ENCODE measurements at regions not wholly inside any gene's neighbourhood (a gene's known extent, or its start where the extent isn't known, plus 50 kb on each side); places are given as distances from the start of the nearest gene placed in this dataset.

DNA sequence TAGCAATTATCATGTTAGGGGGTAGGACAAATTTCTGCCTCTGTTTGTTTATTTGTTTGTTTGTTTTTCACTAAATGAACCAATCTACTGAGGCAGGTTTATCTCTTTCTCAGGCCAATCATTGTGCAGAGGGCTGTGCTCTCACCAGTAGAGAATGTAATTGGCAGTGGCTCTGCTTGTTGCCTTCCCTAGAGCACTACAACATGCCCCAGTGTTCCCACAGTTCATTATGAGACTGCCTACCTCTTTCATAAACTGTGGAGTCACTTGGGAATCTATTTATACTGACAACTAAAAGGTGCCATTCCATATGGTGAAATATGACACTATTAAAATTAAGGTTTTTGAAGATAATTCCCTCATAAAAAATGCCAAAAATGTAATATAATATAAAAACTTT lies 196.3 kb upstream of the ALCAM start:
- DNase-seq (ENCODE audit: low read depth), result no peak
- H3K4me3 ChIP-seq (ENCODE audit: low read length), result no peak overlapping the region
- TF ChIP-seq, protein P1, sequence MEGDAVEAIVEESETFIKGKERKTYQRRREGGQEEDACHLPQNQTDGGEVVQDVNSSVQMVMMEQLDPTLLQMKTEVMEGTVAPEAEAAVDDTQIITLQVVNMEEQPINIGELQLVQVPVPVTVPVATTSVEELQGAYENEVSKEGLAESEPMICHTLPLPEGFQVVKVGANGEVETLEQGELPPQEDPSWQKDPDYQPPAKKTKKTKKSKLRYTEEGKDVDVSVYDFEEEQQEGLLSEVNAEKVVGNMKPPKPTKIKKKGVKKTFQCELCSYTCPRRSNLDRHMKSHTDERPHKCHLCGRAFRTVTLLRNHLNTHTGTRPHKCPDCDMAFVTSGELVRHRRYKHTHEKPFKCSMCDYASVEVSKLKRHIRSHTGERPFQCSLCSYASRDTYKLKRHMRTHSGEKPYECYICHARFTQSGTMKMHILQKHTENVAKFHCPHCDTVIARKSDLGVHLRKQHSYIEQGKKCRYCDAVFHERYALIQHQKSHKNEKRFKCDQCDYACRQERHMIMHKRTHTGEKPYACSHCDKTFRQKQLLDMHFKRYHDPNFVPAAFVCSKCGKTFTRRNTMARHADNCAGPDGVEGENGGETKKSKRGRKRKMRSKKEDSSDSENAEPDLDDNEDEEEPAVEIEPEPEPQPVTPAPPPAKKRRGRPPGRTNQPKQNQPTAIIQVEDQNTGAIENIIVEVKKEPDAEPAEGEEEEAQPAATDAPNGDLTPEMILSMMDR (conservative IDR thresholded peaks at IDR 0.05; ENCODE audit: low read length), result no peak

- TF ChIP-seq, protein P1 (conservative IDR thresholded peaks at IDR 0.05; ENCODE audit: low read length), result no peak
- no peak for DNase-seq (ENCODE audit: low read depth)
- no peak overlapping the region for H3K4me3 ChIP-seq (ENCODE audit: low read length)
These were observed 192.6 kb upstream of the ALCAM start for GRCh38 chr3:105174017-105174615.

DNA sequence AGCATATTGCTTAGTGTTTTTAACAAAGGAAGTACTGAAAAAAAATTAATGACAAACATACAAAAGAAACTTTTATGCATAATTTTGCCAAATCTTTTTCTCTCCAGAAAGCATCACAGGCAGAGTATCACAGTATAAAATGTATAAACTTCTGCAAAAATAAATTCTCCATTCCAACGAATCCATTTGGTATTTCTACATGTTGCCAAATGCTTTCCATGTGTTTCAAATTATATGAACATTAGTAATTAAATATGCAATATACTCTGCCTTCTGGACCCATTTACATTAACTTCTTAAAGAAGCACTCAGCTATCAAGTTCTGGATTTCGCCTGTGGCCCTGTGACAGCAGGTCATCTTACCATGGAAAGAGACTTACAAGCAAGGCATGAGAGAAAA lies 189.1 kb upstream of the ALCAM start:
- TF ChIP-seq, protein P1 (conservative IDR thresholded peaks at IDR 0.05; ENCODE audit: low read length), result no peak
- DNase-seq (ENCODE audit: low read depth), result peak; percentile 30
- H3K4me3 ChIP-seq (ENCODE audit: low read length), result no peak overlapping the region

DNA sequence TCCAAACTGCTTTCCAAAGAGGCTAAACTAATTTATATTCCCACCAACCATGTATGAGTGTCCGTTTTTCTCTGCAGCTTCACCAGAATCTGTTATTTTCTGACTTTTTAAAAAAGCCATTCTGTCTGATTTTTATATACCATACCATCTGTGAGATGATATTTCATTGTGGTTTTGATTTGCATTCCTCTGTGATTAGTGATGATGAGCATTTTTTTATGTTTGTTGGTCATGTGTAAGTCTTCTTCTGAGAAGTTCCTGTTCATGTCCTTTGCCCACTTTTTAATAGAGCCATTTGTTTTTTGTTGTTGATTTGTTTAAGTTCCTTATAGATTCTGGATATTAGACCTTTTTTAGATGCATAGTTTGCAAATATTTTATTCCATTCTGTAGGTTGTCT lies 179.4 kb upstream of the ALCAM start:
- no peak for DNase-seq (ENCODE audit: low read depth)

DNA sequence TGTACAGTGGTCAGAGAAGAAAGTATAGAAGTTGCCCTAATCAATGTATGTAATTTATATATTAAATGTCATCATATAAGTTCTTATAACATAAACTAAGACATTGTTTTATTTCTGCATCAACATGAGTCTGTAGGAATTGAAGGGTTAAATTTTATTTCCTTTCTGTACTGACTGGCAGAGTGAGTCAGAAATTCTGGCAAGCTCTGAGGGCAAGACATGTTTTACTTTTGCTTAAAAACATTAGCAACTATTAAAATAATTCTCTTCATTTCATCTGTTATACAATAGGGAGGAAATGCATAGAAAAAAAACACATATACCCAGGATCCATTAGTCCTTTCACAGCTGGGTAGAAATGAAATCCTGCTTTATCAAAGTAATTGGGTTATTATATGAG lies 171.4 kb upstream of the ALCAM start:
- peak; percentile 25 for DNase-seq (ENCODE audit: low read depth)
- TF ChIP-seq, protein P1 (conservative IDR thresholded peaks at IDR 0.05; ENCODE audit: low read length), result no peak
- H3K4me3 ChIP-seq (ENCODE audit: low read length), result no peak overlapping the region

More for the DNA sequence above, 179.4 kb upstream of the ALCAM start:
- no peak overlapping the region for H3K4me3 ChIP-seq (ENCODE audit: low read length)
- TF ChIP-seq, protein P1 (conservative IDR thresholded peaks at IDR 0.05; ENCODE audit: low read length), result no peak

GRCh38 chr3:105197863-105198262 lies 168.8 kb upstream of the ALCAM start:
- H3K4me3 ChIP-seq (ENCODE audit: low read length), result no peak overlapping the region
- TF ChIP-seq, protein P1 (conservative IDR thresholded peaks at IDR 0.05; ENCODE audit: low read length), result no peak
- no peak for DNase-seq (ENCODE audit: low read depth)

DNA sequence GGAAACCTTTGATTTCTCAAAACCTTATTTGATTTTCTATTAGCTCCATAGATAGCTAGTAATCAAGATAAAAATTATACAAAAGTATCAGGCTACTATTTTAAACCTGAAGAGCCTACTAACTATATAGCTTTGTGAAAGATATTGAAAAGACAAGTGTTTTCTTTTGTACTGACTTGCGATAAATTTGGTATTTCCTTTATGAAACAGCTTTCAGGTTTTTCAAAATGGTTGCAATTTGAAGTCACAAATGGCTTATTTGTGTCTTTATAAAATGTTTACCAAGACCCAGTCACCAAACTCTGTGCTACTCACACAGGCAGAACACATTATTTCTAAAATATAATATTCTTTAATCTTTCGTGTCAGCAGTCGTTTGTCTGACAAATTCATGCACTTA lies 167.5 kb upstream of the ALCAM start:
- H3K4me3 ChIP-seq (ENCODE audit: low read length), result no peak overlapping the region
- TF ChIP-seq, protein P1 (conservative IDR thresholded peaks at IDR 0.05; ENCODE audit: low read length), result no peak
- no peak for DNase-seq (ENCODE audit: low read depth)
